HS-27A (cell line): ENCODE measurements at regions not wholly inside any gene's neighbourhood (a gene's known extent, or its start where the extent isn't known, plus 50 kb on each side); places are given as distances from the start of the nearest gene placed in this dataset.
"Not testable (repeated sequence)": the region's sequence is repeated elsewhere in the genome, so short reads cannot be mapped to it uniquely, and the experiment has no call there.

Source experiments
- DNase-seq: peaks from one replicate; pipeline ENCODE4 v3.0.0-alpha.2; 2012; ENCODE audit warnings: low read depth, missing footprints

GRCh38 chr10:5268743-5269142 lies 72.1 kb downstream of the AKR1C4 start:
- DNase-seq: no peak

GRCh38 chr10:5269791-5270190 lies 73.2 kb downstream of the AKR1C4 start:
- DNase-seq: no peak

GRCh38 chr10:5271526-5271925 lies 74.9 kb downstream of the AKR1C4 start:
- no peak for DNase-seq

- DNase-seq: no peak
These were observed 75.6 kb downstream of the AKR1C4 start for GRCh38 chr10:5272065-5272803.

- DNase-seq: no peak
These were observed 78.2 kb downstream of the AKR1C4 start for GRCh38 chr10:5274795-5275194.

- no peak for DNase-seq
These were observed 83.4 kb upstream of the UCN3 start for GRCh38 chr10:5281356-5281755.

GRCh38 chr10:5282137-5282536 lies 82.6 kb upstream of the UCN3 start:
- no peak for DNase-seq

GRCh38 chr10:5283305-5284158 lies 81.2 kb upstream of the UCN3 start:
- no peak for DNase-seq

- DNase-seq: no peak
These were observed 80.3 kb upstream of the UCN3 start for GRCh38 chr10:5284311-5285057.

GRCh38 chr10:5285186-5285585 lies 79.6 kb upstream of the UCN3 start:
- DNase-seq: no peak

GRCh38 chr10:5288359-5288758 lies 76.4 kb upstream of the UCN3 start:
- no peak for DNase-seq

- not testable (repeated sequence) for DNase-seq
These were observed 75.5 kb upstream of the UCN3 start for GRCh38 chr10:5289228-5289627.

- peak; percentile 27 for DNase-seq
These were observed 73.1 kb upstream of the UCN3 start for GRCh38 chr10:5291501-5292195.

- DNase-seq: no peak
These were observed 72.5 kb upstream of the UCN3 start for GRCh38 chr10:5292196-5292735.

GRCh38 chr10:5292970-5293369 lies 71.8 kb upstream of the UCN3 start:
- not testable (repeated sequence) for DNase-seq

GRCh38 chr10:5293691-5294550 lies 70.8 kb upstream of the UCN3 start:
- DNase-seq: no peak

- no peak for DNase-seq
These were observed 67.3 kb upstream of the UCN3 start for GRCh38 chr10:5297466-5297865.

- no peak for DNase-seq
These were observed 66.8 kb upstream of the UCN3 start for GRCh38 chr10:5297996-5298395.

GRCh38 chr10:5299950-5300349 lies 64.8 kb upstream of the UCN3 start:
- no peak for DNase-seq

- no peak for DNase-seq
These were observed 61.3 kb upstream of the UCN3 start for GRCh38 chr10:5303504-5303903.

GRCh38 chr10:5305374-5305773 lies 59.4 kb upstream of the UCN3 start:
- DNase-seq: no peak
